22Rv1 (cell line): ENCODE measurements at regions not wholly inside any gene's neighbourhood (a gene's known extent, or its start where the extent isn't known, plus 50 kb on each side); places are given as distances from the start of the nearest gene placed in this dataset.

Experiments
- H3K27ac ChIP-seq: fragments of 450-650 bp; 2 replicates; pipeline ENCODE4 v1.5.1; 2017
- ZFX ChIP-seq: fragments of 450-650 bp; IDR thresholded peaks from 2 replicates; pipeline ENCODE4 v1.6.1; 2017; ENCODE audit warnings: antibody characterized with exemption, borderline replicate concordance
- TF ChIP-seq, protein P1 (sequence below): fragments of 450-650 bp; IDR thresholded peaks from 2 replicates; pipeline ENCODE4 v1.5.1; 2017; ENCODE audit warnings: mild to moderate bottlenecking

DNA sequence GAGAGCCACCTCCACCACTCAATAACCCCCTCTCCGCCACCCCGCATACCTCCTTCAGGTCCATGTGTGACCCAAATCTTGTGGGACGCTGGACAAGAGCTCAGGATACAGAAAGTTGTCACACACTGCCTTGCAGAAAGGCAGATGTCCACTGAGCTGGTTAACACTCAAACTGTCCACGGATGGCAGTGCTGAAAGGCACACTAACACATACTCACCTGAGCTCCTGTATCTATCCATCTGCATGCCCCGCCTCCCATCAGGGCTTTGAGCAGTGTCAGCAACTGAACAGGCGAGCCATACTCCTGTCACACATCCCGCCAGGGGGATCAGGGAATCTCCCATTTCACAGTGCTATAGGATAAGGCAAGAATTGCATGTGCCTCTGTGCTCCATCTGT, 642.0 kb downstream of the GALC start:
- no peak overlapping the region for H3K27ac ChIP-seq
- TF ChIP-seq, protein P1, sequence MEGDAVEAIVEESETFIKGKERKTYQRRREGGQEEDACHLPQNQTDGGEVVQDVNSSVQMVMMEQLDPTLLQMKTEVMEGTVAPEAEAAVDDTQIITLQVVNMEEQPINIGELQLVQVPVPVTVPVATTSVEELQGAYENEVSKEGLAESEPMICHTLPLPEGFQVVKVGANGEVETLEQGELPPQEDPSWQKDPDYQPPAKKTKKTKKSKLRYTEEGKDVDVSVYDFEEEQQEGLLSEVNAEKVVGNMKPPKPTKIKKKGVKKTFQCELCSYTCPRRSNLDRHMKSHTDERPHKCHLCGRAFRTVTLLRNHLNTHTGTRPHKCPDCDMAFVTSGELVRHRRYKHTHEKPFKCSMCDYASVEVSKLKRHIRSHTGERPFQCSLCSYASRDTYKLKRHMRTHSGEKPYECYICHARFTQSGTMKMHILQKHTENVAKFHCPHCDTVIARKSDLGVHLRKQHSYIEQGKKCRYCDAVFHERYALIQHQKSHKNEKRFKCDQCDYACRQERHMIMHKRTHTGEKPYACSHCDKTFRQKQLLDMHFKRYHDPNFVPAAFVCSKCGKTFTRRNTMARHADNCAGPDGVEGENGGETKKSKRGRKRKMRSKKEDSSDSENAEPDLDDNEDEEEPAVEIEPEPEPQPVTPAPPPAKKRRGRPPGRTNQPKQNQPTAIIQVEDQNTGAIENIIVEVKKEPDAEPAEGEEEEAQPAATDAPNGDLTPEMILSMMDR = no peak
- no peak for TF ChIP-seq ZFX

DNA sequence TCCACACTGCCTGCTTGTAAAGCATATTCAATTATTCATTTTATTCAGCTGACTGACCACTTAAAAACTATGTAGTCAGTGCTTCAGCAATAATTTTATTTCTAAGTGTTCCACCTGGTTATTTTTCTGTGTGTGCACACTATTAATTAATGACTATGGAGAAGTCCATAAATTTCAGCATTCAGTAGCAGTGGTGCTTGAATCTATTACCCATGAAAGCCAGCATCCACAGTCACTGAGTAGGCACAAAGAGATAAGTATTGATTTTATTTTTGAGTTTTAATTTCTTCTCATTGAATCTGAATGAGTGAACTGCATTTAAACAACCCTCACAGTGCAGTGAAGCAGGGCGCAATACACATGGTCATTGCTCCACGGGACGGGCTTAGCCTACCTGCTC, 643.1 kb downstream of the GALC start:
- TF ChIP-seq ZFX = no peak
- TF ChIP-seq, protein P1 = no peak
- H3K27ac ChIP-seq = no peak overlapping the region

DNA sequence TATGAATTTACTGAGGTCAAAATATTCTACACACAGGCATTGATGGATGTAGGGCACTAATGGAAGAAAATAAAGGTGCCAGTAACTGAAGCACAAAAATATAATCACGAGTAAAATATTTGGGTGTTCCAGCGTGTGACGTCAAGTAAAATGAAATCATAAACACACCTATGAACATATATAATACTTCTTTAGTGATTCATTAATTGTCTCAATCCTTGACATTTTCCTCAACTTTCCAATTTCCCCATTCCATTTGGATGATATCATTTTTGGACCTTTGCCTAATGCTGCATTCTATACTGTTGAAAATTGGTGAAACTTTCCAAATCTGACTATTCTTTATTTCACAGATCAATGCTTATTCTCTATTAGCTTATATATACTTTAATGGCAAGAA, 649.3 kb downstream of the GALC start:
- no peak for TF ChIP-seq ZFX
- TF ChIP-seq, protein P1 = no peak
- H3K27ac ChIP-seq = no peak overlapping the region

DNA sequence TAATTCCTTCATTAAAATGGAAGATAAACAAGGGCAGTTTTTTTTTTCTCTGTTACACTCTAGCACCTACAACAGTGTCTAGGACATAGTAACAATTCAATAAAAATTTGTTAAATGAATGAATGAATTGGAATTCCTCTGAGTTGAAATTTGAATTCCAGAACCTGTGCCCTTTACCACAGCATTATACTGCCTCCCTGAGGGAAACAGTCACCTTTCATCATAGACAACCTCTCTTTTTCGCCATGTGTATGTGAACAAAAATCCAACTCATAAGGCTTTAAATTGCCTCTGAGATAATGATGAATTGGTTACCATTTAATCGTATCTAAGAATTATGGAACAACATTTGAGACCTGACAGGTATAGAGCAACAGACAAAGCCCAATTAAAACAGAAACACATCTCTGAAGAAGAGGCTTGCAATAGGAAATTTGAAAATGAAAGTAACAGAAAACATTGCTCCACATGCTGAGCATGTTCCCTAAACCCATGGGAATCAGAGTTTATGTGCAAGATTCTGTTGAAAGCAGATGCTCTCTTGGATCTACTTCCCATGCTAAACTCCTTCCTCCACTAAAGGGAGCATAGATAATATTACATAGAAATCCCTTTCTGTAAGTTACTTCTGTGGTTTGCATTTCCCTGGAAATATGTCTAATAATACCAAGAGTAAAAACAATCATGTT, 657.8 kb downstream of the GALC start:
- H3K27ac ChIP-seq = no peak overlapping the region
- TF ChIP-seq ZFX = no peak
- TF ChIP-seq, protein P1 = peak; percentile 9; the same call in 1 of the 2 replicates

DNA sequence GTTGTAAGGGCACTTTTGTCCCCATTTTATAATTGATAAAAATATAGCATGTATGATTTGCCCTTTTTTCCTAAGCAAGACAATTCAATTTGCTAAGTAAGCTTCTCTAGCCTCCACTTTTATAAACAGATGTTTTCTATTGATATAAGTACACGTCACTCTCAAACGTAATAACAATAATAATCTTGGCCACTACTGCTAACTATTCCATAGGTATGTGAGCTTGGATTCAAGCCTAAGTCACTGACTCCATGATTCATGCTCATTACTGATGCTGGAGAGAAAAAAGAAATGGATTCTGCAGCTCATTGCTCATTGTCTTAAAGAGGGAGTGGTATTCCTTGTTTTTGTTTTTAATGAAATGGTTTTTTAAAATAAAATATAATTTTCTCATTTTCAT, 661.0 kb downstream of the GALC start:
- no peak for TF ChIP-seq ZFX
- TF ChIP-seq, protein P1 = no peak
- no peak overlapping the region for H3K27ac ChIP-seq

DNA sequence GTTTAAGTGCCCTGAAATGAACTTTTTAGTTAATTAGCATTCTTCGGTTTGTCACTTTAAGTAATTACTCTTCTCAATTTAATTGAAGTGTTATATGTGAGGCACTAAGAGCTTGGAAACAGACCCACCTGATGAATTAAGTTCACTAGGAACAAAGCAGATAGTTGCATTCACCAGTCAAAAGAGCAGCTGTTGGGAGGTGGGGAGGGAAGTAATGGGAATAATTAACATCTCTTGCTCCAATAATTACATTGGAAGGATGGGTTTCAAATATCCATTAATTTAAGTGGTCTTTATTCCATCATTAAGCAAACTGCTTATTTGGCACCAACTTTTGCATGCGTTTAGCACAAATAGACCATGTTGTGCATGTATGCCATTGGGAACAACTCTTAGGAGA, 667.2 kb downstream of the GALC start:
- no peak overlapping the region for H3K27ac ChIP-seq
- TF ChIP-seq, protein P1 = no peak
- no peak for TF ChIP-seq ZFX

DNA sequence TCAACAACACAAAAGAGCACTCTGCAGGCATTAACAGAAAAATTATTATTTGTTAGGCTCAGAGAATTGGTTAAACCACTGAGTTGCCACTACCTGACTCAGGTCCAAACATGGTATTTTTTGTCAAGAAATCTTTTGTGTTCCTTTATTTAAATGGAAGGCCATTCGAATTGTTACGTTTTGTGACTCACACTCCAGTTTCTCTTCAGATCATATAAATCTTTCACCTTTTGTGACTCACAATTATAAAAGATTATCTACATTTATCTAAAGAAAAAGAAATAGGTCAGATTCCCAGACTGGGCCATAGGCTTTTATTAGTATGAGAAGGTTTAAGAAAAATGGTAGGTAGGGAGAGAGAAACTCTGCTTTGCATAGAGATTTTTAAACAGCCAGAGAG, 669.8 kb downstream of the GALC start:
- H3K27ac ChIP-seq = no peak overlapping the region
- TF ChIP-seq, protein P1 = no peak
- TF ChIP-seq ZFX = no peak
